NCI-H226 (cell line): ENCODE measurements at regions not wholly inside any gene's neighbourhood (a gene's known extent, or its start where the extent isn't known, plus 50 kb on each side); places are given as distances from the start of the nearest gene placed in this dataset.

ENCODE experiments used
- DNase-seq: peaks from one replicate; pipeline ENCODE4 v3.0.0-alpha.2; 2015

DNA sequence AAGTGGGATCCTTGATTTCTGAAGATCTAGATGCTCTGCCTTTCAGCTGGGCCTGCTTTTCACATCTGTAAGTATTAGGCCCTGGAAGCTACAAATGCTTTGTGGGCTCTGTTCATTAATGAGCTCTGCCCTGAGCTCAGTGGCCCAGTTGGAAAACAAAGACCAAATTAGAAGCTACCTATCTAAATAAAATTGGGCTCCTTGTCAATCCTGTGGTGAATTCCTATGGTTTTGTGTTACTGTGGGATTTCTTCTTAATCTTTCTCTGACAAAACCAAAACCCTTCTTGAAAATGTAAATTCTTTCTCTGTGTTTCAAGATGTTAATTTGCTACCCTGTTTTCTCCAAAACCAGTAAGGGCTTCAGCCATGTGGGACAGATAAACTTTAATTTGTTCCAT lies 219.0 kb upstream of the HS6ST1 start:
- DNase-seq: no peak

DNA sequence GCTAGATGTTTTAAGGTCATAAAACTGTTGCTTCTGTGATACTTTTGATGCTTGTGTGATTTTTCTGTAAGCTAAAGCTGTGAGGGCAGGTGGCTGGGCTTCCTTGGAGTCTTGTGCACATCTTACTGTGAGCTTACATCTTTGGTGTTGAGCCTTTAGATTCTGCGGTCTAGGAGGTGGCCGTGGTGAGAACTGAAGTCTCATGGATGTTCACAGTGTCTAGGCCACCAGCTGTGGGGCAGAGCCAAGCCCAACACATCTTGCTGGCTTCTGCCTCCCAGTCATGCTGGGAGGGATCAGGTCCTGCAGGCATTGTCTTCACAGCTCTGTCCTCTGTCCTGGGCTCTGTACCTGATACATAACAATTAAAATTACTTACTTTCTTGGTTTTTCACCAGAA lies 219.7 kb upstream of the HS6ST1 start:
- DNase-seq: no peak

DNA sequence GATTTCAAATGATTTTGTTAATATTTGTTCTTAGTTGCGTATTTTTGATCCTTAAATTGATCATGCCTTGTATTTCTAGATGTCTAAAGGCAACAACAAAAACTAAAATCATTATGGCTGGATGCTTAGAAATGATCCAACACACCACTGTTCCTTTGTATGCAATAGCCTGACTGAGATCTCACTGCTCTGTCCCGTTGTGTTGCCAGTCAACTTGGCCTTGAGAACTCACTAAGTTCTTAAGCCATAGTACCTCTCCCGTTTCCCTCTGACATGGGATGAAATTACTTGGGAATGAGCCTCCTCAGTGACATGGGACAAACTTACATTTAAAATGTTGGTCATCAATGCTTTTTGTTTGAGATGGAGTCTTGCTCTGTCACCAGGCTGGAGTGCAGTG lies 222.0 kb upstream of the HS6ST1 start:
- DNase-seq: no peak

DNA sequence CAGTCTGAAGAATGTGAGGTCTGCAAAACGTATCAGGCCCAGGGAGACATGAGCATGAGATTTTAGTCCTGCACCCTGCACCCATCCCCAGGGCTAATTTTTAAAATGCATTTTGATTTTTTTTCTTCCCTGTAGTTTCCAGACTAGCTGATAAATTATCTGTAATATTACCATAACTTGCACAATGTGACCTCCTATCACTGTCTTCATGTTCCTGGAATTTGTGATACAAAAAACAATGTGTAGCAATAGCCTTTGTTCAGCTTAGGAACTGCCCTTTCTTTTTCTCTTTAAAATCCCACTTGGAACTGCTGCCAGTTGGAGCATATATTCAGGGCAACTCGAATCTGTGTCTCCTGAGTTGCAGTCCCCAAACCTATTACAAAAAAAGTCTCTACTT lies 222.8 kb upstream of the HS6ST1 start:
- no peak for DNase-seq

DNA sequence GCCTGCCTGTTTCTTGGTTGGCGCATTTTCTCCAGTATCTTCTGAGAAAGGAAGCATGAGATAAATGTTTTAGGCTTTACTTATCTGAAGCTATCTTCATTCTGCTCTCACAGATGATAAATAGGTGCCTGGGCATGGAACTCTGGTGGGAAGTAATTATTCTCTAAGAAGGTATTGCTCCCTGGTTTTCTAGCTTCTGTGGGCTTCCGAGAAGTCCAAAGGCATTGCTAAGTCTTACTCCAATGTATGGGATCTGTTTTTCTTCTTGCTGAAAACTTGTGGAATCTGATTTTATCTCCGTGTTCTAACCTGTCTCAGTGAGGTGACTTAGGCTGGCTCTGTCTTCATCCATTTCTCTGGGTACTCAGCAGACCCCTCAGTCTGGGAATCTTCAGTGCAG lies 224.4 kb upstream of the HS6ST1 start:
- DNase-seq: no peak

DNA sequence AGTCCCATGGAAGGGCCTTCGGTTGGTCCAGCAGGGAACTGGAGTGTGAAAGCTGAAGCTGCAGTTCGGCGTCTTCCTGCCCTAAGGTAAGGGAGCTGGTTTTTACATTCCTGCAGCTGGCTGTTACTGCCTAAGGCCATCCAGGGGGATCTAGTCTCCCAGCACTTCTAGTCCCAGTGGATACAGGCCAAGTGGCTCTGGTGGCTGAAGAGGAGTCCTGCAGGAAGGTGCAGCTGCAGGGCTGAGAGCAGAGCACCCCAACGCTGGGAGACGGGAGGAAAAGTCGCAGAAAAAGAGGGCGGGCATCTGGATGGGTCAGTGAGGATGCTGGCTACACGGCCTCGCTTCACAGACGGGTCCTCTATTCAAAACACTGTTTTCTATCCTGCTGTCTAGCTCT lies 225.0 kb upstream of the HS6ST1 start:
- no peak for DNase-seq

DNA sequence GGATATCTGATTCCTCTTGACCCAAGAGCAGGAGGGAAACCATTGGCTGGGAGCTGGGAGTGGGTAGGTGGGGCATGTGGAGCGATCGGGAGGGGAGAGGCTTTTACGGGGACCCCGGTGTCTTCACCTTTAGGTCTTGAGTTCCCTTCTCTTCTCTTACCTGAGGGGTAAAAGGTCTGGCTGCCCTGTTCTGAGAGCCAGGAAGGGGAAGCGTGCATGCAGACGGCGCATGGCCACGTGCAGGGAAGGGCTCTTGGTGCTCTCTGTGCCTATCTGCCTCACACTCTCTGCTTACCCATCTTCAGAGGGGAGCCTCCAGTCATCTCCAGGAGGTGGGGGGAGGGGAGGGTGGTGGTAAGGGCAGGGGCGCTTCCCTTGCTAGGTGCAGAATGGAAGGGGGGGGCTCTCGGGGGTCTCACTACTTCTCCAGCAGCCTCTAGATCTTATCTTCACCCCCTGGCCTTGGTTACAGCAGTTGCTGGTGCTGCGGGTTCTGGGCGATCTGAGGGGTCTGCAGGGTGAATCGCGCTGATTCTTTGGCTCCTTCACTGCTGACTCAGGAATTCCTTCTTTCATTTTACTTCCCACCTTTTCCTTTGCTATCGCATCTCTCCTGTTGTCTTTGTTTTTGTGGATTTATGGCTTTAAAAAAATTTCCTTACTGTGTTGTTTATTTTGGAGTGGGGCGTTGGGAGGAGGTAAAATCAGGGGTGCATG lies 225.8 kb upstream of the HS6ST1 start:
- DNase-seq: no peak

DNA sequence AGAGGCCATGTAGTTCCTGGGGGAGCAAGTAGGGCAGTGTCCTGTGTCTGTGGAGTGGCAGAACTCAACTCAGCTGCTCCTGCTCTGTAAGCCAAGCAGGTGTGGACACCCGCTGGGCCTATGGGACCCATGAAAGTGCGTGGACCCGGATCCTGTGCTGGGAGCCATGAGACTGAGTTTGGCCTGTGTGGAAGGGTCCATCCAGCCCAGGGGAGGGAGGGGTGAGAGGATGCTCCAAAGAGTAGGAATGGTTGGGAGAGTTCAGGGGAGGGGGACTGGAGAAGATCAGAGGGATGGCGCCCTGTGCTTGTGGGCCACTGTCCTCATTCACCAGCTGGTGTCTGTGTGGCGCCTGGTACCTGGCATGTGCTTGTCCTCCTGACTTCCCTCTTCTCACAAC lies 226.4 kb upstream of the HS6ST1 start:
- DNase-seq: no peak

DNA sequence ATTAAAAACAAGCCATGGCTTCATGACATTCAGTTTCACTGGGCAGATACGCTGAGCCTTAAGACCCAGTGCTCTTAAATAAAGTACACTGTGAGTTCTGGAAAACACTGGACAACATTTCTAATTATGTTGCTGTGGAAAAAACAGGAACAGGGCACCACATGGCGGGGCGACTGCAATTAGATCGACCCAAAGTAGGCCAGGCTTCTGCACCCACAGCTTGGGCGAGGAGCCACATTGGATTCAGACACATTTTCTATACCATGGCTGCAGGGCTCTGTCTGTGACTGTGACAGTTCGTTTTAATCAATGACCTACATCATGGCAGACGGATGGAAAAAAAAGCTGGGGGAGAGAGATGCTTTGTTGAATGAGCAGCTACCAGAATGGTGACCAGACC lies 227.2 kb upstream of the HS6ST1 start:
- DNase-seq: no peak

DNA sequence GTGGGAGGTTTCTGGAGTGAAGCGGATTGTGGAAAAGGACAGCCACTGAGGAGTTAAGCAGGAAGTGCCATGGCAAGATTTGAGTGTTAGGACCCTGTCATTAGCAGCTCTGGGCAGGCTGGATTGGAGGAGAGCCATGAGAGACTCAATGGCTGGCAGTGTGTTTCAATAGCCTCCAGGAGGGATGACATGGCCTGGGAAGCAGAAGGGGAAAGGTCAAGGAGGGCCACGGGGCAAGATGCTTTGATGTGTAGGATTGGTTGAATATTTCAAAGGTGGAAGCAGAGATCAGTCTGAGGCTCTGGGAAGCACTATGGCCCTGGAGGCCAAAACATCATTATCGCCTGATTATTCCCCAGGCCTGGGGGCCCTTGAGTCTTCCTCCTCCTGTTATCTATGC lies 229.0 kb upstream of the HS6ST1 start:
- no peak for DNase-seq

DNA sequence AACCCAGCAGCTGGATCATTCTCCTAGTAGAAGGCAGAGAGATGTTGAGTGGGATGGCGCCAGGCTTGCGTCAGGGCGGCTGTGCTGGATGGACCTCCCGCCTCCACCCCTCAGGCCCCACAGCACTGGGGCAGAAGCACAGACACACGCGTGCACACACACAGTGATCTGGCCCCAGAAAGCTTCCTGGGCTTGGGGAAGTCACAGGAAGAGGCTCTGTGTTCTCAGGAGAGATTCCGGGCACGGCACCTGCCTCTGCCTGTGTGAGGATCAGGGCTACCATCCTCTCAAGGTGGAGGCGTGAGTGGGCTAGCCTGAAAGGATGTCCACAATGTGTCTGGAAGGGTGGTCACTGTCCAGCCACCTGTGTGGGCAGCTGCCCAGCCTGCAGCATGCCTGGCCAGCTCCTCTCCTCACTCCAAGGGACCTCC lies 229.8 kb upstream of the HS6ST1 start:
- DNase-seq: no peak

DNA sequence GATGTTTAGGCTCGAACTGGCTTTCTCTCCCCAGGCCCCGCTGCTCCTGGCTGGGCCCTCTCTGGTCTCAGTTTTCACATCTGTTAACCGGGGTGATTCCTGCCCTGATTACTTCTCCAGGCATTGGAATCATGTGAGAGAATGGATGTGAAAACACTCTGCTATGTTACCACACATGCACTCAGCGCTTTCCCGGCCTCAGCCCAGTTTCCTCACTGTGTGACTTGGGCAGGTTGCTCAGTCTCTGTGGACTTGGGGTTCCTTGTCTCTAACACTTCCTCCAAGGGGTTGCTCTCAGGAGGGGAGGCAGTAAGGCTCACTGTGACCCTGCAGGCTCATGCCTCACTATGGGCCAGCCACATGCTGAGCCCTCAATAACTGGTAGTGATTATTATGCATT lies 230.4 kb upstream of the HS6ST1 start:
- no peak for DNase-seq

DNA sequence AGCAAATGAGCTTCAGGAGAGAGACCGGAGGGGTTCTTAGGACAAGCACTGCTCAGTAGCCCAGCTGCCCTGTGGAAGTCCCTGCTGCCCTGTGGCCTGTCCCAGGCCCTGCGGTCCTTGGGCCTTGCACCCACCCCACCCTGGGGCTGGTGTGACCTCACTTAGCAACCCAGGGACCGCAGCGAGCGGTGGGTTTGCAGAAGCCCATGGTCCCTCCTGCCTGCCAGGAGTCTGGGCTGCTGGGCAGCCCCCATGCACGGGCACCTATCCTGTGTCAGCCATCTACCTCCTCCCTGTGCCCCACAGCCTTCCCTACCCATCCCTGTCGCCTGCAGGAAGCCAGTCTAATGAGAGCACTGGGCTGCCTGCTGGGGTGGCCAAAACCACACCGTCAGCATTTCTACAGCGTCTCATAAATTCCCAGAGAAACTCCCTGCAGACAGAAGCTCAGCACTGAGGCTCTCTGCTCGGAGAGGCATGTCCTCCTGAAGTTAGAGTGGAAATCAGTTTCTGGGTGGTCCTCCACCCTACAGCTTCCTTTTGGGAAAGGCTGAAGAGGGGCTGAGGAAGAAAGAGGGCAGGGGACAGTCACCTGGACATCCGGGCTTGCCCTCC lies 231.1 kb upstream of the HS6ST1 start:
- DNase-seq: no peak

DNA sequence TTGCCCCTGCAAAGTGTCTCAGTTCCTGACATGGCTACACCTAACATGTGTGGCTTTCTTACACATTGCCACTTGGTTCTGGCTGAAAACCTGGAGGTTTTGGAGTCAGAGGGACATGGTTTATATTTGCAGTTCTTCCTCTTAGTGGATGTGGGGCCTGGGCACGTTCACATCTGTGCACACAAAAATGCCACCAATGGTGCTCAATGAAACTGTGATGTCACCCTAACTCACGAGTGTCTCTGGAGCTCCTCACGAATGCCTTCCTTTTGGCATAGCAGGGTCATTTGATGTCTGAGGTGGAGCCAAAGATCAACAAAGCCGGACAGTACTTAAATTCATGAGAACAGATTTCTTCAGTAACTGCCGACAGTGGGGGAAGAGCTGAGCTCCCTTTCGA lies 231.7 kb upstream of the HS6ST1 start:
- no peak for DNase-seq

DNA sequence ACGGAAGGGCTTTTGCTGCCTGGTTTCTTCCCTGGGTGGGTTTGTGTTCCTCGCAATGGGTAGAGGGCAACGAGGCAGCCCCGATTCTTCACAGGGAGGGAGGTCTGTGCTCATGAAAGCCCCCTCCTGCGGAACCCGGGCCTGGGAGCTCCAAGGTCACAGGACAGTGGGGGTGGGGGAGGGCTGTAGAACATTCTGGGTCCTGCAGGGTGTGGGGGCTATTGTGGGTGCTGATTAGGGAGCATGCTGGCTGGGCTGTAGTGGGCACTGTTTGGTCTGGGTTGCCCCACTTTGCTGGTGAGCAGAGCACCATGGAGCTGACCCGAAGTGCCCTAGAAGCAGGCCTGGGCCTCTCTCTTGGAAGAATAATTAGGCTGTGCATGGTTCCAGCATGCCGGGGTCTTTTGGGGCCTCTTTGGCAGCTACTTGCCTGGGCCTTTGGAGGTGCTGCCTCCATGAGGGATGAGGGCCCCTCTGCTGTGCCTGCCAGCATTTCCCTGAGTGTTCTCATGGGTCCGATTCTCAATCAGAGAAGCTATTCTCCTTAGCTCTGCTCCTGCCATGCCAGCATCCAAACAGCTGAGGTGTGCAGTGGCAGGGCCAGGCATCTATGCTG lies 232.2 kb upstream of the HS6ST1 start:
- DNase-seq: no peak

DNA sequence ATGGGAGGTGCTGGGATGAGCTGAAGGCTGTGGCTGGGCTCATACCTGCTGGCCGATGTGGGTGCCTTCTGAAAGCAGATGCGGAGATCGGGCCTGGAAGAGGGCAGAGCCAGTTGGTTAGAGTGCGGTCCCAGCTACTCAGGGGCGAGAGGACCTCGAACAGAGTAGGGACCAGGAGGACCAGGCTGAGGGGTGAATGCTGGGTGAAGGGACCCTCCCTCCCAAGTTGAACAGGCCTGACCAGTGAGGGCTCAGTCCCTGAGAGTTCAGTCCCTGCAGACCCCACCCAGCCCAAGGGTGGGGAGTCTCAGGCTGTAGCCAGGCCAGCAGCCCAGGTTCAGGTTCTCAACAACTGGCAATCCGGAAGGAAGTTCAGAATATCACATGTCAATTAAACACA lies 232.8 kb upstream of the HS6ST1 start:
- no peak for DNase-seq

DNA sequence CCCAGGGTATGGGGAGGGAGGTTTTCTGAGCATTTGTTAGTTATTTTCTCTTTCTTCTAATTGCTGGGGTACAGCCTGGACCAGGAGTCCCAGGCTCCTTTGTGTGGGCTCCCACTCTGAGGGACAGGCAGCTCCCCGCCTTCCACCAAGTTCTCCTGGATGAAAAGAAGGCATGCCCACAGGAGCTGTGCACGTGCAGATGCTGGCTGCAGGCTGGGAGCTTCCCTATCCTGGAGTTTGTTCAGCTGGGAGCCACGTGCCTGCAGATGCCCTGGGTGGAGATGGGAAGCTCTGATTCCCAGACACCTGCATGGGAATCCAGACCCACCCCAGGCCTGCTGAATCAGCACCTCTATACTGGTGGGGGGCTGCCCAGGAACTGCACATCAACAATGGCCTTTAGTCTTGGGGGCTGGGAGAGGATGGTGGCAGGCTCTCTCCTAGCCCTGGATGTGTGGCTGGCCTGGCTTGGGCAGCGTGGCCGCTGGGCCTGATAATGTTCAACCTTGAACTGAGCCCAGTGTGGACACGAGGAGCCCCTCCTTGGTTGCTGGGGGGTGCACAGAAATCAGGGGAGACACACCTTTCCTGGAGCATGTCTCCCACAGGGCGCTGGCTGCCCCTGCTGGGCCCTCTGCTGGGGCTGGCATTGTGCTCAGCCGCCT lies 233.6 kb upstream of the HS6ST1 start:
- DNase-seq: no peak

DNA sequence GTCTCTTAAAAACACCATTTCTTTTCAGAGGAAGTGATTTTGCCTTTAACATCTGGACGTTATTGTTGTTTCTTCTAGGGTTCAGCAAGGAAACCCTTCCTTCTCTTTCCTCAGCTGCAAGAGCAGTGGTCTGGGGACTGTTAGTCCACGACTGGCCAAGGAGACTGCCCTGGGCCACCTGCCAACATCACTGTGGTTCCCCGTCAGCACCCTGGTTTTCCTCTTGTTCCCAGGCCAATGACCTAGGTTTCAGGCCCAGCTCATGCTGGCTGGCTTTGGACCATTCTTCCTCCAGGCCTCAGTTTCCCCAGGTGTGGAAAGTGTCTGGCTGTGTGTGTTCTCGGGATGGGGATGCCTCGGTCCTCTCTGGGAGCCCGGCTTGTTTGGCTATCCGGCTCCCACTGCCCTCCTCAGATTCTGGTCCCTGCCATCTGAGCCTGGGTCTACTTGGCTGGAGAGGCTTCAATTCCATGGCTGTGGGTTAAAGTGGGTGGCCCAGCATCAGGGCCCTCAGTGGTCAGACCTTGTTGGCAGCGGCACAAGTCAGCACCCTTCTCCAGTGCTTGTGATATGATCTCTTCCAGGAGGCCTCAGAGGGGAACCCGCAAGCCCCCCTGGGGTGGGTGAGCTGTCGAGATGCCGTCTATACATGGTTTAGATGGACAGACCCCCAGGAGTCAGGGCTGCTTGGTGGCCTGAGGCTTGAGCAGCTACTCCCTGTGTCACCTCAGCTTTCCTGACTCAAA lies 234.3 kb upstream of the HS6ST1 start:
- no peak for DNase-seq

DNA sequence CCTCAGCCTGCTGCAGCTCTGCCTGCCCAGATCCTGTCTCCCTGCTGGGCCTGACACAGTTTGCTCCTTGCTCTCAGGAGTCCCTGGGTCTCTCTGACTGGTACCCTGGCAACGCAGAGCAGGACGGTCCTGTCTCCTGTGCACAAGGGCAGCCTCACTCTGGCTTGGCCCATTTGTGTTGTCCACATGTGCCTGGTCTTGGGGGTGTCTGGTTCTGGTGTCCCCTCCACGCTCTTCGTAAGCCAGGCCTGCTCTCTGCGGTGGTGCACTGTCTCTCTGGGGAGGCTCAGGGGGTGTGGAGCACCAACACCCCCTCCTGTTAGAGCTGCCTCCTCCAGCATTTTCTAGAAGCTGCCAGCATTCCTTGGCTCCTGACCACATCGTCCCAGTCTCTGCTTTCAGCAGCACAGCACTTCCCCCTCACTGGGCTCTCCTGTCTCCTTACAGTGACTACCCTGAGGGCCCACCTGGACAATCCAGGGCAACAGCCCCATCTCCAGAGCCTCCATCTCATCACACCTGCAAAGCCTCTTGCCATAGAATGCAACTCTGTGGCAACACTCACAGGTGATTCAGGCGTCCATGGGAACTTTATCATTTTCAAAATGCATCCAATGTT lies 235.6 kb upstream of the HS6ST1 start:
- DNase-seq: no peak

DNA sequence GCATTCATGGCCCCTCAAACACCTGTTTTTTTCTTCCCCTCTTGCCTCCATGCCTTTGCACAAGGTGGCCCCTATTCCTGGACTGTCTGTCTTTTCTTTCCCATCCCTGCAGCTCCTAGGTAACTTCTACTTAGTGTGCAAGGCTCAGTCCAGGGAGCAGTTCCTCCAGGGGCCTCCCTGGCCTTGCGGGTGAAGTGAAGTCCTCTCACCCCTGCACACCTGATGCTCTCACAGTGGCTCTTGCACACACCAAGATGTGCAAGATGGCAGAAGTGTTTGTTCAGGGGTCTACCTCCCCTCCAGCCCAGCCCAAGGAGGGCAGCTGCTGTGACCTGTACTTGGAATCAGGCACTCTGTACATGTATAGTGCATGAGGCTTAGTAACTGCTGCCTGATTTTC lies 236.8 kb upstream of the HS6ST1 start:
- DNase-seq: no peak

DNA sequence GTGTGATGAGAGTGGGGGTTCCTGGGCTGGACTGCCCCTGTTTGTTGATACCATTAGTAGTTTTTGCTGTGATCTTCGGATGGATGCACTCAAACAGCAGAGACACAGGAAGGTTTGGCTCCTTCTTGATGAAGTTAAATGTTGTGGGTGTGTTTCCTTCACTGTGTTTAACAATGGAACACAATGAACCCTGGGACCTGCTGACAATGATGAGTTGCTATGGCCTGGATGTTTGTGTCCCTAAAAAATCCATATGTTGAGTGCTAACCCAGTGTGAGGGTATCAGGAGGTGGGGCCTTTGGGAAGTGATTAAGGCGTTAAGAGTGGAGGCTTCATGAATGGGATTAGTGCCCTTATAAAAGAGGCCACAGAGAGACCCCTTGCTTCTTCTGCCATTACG lies 237.4 kb upstream of the HS6ST1 start:
- no peak for DNase-seq

DNA sequence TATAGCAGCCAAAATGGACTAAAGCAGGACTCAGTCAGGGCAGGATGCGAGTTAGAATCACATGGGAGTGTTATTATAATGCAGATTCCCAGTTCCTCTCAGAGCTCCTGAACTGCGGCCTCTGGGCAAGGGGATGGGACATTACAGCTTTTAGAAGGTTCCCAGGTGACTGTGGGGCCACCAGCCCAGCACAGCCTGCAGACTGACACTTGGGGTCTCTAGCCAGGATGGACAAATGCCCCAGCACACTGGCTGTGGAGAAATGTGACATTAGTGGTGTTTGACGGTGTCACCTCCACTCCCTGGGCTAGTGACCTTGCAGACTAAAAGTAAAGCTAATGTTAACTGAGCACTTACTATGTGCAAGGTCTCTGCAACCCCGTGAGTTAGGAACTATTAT lies 238.0 kb upstream of the HS6ST1 start:
- DNase-seq: no peak

DNA sequence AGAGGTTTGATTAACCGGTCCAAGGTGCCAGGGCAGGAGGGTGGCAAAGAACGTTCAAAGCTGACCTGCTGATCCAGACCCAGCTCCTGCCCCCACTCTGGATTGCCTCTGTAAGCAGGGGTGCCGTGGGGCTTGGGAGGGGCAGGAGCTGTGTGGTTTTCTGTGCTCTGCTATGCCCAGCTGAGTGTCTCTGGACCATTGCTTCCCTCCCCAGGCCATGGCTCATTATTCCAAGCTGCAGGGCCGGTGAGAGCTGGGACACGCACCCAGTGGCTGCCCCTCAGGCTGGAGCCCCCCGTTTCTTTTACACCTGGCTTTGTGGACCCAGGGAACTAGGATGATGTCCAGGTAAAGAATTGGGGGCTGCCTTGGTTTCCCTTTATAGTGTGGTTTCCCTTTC lies 238.4 kb upstream of the HS6ST1 start:
- DNase-seq: no peak
